ENCODE measurements at regions not wholly inside any gene's neighbourhood (a gene's known extent, or its start where the extent isn't known, plus 50 kb on each side); places are given as distances from the start of the nearest gene placed in this dataset.

DNA sequence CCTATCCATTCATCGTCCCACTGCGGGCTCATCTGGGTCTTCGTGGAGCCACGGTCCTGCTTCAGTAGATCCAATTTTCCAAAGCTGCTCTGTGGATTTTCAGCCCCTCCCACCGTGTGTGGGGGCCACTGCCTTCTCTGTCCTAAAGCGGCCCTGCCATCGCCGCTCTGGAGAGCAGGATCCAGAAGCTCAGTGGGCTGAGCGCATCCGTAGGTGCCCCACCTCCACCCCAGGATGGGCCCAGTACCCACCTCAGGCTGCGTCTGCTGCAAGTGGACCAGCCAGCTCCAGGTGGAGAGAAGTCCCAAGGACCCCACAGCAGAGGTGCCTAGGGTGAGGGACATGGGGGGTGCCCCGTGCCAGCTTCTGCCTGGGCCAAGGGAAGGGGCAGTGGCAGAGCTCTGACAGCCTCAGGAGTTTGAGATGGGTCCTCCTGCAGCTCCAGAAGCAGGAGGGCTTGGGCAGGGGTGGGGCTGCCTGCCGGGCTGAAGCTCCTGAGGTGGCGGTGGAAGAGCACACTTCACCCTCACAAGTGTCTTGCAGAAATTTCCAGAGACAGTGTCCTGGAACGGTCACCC lies 148.1 kb upstream of the C14orf180 start:
- DNase-seq: no peak

DNA sequence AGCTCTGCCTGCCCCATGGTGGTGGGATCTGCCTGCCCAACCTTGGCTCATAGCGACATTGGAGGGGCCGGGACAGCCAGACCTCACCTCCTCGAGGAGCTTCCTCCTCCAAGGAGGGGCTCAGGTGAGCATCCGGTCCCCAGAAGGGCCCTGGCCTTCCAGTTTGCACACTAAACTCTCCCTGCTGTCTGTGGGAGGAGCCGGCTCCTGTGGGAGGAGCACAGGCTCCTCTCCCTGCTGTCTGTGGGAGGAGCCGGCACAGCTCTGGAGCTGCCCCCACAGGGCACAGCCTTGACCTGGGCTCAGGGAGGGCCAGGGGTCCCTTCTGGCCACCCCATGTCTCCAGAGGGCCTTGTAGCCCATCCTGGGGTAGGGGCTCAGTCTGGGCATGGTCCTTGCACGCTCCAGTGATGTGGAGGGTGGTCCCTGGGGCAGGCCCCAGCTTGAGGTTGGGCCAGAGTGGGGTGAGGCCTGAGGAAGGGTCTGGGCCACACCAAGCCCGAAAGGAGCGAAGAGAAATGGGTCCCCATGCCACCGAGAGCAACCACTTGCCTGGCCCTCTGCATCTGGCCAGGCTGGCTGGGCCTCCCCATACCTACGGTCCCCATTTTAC lies 147.5 kb upstream of the C14orf180 start:
- DNase-seq: no peak

DNA sequence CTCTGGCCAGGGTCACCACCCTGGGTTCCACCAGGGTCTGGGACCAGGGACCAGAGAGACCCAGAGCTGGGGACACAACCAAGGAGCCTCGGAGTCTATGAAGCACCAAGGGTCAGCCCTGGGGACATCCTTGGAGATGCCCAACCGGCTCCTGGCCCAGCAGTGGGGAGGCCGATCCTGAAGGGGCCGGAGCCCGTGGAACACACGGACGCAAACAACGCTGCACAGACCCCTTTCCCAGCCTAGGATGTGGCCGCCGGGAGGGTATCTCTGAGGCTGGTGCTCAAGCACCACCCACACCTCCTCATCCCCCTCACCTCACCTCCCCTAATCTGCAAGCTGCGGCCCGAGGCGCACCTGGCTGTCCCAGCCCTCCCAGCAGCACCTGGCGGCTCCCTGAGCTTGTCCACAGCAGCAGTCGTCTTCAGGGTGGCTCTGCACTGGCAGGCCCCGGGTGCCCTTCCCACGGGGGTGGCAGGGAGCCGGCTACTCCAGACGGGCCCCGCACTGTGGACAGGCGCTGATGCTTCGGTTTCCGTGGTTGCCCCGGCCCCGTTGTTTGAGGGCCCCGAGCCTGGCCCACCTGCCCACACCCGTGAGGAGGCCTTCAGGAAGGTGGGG lies 146.8 kb upstream of the C14orf180 start:
- DNase-seq: no peak

DNA sequence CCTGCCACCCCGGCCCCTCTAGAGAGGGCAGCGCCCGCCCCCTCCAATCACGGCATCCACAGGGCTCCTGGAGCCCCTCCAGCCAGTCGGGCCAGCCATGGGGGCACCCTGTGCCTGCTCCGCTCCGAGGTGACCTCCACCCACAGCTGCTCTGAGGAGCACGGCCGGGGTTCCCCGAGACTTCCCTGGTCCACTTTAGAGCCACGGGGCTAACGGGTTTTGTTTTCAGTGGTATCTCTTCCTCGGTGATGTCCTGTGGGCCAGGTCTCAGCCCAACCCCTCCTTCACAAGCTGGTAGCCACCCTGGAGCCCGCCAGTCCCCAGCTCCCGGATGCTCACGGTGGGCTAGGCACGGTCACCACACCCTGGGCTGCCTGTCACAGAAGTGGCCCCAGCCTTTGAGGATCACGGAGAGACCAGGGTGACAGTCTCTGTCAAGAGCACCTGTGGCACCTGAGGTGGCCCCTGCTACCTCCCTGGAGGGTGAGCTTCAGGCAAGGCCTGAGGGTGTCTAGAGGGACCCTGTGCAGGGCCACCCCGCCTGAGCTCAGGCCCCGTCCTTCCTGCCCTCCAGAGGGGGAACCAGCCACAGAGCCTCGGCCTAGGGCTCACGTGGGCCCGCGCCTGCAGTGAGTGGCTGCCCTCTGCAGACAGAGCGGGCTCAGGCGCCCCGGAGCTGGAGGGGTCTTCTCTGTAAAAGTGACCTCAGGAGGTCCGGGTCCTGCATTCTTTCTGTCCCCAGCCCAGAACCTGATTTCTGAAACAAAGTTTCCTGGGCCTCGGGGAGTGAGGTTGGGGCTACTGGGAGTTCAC lies 146.0 kb upstream of the C14orf180 start:
- no peak for DNase-seq

DNA sequence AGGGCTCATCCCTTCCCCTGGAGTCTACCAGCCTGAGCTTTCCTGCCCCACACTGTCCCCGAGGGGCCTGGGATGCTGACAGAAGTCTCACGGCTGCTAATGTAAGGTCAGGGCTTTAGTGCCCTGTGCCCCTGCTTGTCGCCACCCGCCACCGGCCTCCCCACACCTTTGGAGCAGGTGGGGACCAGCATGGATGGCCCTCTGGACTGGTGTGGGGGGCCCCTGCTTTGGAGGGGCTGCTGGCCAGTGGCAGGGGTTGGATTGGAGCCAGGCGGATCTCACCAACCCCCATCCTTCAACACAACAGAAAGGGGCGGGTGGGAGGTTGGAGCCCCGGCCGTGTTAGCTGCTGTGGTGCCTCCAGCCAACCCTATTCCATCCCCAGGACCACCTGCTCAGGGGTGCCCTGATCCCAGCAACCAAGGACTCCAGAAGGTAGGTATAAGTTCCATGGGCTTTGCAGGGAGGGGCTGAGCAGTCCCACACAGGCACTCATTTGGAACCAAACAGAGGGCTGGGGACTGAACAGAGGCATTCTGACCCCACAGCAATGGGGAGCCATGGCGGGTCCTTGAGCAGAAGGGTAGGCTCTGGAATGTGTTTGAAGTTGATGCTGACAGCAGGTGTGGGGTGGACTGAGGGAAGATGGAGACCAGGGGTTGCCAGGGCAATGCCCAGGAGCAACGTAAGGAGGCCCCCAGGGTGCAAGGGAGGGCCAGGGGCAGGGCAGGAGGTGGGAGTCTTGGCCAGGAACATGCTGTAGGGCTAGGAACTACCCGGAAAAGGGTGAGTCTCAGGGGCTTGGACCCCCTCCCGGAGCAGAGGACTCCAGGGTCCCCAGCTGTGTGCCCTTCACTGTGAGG lies 145.1 kb upstream of the C14orf180 start:
- no peak for DNase-seq

DNA sequence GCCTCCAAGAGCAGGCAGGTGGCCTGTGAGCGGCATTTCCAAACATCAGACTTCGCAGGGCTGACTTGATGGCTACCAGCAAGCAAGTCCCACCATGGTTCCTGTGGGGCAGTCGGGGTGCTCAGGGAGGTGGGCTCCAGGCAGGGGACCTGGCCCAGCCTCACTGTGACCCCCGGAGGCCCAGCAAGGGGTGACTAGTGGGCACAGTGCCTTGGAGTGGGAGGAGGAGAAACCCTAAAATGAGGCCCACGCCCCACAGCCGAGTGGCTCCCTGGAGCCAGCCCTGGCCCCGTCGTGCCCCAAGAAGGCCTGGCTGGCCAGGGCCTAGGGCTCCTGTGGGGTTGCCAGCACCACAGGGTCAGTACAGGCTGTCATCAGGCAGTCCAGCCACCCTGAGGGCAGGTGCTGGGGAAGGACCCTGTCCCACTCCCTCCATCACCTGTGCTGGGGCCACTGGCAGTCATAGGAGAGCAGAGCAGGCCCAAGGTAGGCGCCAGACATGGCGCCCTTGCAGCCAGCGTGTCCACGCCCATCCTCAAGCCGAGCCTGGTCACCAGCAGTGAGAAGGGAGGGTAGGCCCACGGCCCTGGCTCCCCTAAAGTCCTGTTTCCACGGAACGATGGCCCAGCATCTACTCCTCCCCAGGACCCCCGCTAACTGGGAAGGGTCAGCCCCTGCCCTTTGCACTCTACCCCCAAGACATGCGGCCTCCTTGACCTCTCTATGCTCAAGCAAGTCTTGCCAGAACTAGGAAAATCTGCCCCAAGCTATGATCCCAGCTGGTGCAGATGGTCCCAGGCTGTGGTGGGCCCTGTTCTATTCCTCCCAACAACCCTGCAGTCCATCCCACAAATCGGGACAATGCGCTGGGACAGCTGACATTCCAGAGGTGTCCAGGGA lies 144.2 kb upstream of the C14orf180 start:
- DNase-seq: no peak

DNA sequence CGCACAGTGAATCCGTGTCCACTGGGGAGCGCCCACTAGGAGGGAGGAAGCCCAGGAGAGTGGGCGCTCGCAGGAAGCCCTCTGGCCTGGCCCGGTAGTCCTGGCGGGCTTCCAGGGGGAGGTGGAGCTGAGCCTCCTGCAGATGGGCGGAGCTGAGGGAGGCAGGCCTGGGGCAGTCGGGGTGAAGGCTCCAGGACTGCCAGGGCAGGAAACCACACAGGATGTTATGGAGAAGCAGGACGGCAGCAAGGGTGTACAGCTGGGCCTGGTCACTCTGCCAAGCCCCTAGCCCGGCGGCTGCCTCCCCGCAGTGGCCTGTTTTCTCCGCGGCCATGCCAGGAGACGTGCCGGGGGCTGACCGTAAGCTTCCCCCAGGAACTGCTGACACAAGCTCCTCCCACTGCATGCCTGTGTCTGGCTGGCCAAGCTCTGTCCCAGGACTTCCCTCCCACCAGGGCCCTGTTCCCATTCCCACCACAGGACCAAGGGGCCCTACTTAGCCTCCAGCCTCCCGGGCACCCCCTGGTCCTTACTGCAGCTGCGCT lies 143.4 kb upstream of the C14orf180 start:
- DNase-seq: peak in 1 of 2 experiments; percentile 36

DNA sequence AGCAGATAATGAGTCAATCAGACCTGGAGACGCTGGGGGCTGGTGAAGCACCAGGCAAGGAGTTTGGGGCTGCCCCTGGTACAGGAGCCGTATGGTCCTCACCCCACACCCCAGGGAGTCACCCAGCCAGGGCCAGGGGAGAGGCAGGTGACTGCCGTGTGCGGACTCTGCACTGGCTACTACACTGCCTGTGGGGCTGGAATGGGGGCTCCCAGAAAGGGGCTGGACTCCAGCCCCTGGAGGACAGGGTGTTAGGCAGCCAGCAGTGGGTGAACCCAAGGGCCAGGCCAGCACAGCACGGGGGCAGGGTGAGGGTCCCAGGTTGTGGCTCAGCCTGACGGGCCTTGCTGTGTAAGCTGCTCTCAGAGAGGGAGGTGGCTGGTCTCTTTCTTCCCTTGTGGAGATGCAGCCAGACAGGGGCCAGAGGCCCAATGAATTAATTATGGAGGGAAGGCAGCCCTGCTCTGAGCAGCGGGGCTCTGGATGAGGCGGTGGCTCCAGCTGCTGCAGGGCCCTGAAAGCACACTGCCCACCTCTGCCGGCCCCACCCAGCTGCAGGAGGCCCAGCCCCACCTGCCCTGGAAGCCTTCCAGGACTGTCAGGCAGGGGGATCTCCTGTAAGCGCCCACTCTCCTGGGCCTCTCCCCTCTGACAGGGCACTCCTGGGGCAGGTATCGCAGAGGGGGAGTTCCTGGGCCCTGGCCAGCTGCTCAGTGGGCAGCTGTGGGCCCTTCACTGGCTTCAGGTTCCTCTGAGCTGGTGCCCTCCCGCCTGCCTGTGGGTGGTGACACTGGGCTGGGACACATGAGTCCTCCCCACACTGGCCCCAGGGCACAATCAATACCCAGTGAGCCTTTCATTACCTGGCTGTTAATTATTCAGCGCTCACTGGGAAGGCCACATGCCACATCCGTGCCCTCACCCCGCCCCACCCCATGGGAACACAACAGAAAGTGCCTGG lies 142.5 kb upstream of the C14orf180 start:
- no peak for DNase-seq

DNA sequence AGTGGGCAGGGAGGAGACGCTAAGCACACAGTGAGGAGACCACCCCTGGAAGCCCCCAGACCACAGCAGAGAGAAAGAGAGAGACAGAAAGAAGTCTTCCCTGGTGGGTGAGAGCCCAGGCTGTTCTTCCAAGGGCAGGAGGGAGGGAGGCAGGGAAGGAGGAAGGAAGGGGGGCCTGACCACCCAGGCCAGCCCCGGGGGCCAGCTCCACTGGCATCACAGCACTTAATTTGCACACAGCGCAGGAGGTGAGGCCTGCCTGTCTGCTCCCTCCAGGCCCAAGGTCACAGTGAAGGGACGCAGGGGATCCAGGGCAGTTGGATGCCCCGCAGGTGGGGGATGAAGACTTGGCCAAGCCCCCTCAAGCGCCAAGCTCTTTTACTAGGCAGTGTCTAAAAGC lies 141.9 kb upstream of the C14orf180 start:
- no peak for DNase-seq

DNA sequence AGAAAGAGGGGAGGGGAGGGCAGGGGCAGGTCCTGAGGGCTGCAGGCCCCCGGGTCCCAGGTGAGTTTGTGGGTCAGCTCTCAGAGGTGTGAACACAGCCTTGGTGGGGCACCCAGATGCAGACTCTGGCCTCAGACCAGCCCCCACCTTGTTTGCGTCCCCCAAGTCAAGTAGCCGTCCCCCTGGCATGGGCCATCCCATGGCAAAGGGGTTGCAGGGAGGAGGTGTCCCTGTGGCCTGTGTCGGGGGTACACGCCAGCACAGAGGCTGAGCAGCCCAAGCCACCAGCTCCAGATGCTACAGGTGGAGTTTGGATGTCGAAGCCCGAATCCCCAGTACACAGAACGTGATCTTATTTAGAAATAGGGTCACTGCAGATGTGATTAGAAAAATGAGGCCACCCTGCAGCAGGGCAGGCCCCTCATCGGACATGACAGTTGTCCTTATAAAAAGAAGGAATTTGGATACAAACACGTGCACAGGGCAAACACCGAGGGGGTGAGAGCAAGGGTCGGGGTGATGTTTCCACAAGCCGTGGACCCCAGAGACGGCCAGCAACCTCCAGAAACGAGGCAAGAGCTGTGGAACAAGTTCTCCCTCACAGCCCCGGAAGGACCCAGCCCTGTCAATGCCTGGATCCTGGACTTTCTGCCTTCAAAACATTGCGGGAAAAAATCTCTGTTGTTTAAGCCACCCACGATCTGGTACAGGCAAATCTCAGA lies 141.2 kb upstream of the C14orf180 start:
- no peak for DNase-seq

DNA sequence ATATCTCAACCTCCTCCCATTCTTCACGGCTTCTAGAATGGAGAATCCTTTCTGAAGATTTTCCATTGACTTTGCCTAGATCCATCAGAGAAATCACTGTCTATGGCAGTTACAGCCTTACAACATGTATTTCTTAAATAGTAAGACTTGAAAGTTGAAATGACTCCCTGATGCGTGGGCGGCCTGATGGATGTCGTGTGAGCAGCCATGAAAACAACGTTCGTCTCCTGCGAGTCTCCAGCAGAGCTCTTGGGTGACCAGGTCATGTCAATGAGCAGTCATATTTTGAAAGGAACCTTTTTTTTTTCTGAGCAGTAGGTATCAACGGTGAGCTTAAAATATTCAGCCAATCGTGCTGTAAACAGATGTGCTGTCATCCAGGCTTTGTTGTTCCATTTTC lies 139.9 kb upstream of the C14orf180 start:
- no peak for DNase-seq

DNA sequence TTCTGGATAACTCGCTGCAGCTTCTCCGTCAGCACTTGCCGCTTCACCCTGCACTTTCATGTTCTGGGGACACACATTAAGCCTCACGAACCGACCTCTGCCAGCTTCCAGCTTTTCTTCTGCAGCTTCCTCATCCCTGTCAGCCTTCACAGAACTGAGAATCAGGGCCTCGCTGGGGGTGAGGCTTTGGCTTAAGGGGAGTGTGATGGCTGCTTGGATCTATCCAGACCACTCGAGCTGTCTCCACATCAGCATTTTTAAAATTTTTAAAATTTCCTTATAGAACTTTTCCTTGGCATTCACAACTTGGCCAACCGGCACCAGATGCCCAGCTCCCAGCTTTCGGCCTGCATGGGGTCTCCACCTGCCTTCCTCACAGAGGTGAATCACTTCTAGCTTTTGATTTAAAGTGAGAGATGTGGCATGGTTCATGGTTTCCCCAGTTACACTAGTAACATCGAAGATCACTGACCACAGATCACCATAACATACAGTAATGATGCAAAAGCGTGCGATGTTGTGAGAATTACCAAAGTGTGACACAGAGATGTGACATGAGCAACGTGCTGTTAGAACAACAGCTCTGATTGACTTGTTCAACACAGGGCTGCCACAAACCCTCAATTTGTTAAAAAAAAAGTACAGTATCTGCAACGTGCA lies 139.1 kb upstream of the C14orf180 start:
- no peak for DNase-seq

DNA sequence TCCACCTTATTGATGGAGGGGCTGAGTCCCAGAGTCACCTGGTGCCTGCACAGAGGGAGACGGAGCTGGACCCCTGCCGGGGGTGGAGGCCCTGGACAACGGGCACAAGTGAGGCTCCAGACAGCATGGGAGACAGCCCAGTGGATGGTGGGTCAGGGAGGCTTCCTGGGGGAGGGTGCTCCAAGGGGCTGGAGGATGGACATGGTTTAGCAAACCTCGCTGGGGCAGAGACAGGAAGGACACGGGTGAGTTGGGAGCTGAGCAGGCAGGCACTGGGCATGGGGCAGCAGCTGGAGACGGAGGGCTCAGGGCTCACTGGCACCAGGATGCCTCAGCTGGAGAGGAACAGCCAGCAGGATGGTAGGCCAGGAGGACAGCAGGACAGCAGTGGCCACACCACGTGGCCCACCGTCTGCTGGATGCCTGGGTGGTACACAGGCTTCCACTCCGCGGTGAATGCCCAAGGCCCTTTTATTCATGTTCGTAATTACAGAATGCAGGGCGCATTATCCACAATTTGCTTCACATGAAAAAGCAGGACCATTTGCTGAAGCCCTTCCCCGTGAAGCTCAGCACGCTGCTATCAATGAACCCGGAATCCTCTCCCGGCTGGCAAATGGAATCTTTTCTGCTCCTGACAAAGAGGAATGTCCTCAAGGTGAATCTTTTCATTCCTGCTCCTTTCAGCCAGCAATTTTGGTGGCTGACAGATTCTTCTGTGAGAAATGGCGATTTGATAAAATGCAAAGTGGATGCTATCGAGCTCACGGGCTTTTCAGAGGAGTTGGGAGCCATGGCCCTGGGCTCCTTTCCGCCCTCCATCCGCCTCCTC lies 138.1 kb upstream of the C14orf180 start:
- DNase-seq: no peak

DNA sequence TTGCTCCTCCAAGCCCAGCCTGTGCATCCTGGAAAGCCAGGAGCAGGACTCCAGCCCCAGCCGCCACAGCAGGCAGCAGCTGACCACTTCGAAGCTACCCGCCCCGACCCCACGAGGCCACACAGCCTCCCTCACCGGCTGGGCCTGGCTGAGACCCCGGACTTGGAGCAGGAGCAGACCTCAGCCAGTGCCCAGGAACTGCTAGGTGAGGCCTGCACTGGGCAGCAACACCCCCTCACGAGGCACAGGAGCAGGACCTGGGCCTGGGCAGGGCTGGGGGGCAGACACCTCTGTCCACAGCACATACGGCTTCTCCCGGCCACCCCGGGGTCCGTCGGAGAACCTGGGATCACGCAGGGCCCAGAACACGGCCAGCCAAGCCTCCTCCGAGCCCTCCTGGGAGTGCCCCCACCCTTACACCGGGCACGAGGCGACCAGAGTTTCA lies 137.4 kb upstream of the C14orf180 start:
- no peak for DNase-seq

DNA sequence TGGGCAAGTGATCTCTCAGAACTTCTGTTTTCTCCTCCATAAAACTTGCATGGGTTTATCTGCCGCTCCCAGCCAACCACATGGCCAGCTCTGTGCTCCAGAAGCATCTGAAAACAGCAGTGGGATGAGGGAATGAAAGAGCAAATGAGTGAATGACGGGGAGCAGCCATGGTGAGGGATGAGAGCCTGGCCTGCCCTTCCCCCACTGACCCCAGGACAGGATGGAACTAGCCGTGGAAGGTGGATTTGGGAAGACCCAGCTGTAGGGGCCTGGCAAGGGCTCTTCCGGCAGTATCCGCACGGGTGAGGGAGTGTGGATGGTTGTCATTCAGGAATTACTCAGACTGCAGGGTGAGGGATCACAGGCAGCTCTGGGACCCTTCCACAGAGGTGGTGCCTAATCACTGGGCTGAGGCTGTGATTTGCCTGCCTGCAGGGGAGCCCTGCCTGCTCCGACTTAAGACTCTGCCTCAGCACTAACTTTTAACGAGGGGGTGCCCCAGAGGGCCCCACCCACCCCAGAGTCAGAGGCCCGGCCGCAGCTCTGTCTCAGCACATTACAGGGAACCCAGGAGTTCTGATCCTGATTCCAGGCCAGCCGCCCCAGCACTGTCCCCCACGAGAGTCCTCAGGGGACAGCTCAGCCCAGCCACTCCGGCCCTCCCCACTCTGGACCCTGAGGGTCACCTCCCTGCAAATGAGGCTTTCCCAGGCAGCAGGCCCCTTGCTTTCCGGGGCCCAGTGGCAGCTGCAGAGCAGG lies 136.8 kb upstream of the C14orf180 start:
- no peak for DNase-seq

DNA sequence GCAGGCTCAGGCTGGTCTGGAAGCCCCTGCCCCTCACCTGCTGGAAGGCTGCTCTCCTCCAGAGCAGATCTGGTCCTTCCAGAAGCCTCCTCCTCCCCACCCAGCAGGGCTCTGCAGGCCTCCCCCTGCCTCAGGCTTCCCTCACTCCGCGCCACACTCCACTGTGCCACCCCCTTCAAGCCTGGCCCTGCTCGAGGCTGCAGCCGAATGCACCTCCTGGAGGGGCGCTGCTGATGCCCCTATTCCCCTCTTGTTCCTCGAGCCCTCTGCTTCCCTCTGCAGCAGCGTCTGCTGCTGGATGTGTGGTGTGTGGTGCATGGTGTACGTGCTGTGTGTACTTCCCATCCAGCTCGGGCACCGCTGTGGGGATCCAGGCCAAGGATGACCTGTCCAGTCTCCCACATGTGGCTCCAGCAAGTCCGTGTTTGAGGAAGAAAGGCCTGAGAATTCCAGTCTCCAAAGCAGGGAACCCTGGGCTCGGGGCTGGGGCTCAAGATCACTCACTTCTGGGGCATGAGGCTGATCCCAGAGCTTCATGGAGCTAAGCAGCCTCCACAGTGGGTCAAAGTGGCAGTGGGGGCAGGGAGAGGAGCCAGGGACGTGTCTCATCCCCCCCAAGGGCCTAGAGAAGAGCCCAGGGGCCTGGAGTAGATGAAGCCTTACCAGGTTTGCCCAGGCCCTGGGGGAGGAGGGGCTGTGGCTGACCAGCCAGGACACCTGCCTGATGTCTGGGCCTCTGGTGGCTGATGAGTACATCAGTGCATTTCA lies 136.0 kb upstream of the C14orf180 start:
- no peak for DNase-seq
